ENCODE measurements at regions not wholly inside any gene's neighbourhood (a gene's known extent, or its start where the extent isn't known, plus 50 kb on each side); places are given as distances from the start of the nearest gene placed in this dataset.

DNA sequence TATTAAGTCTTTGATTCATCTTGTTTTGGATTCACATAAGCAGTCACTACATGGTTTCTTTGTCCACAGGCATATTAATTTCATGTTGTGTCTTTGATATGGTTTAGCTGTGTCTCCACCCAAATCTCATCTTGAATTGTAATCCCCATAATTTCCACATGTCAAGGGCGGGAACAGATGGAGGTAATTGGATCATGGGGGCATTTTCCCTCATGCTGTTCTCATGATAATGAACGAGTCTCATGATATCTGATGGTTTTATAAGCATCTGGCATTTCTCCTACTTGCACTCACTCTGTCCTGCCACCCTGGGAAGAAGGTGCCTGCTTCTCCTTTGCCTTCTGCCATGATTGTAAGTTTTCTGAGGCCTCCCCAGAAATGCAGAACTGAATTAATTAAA is 1811.2 kb upstream of the PCDH10 start:
- Histone ChIP-seq H3K4me3 (no peak overlapping the region), H4K20me1 (ENCODE audit: control insufficient read depth, insufficient read depth) (no peaks in the 10 kb centered on the region), H3K27ac (ENCODE audit: control insufficient read depth, insufficient read depth) (no peak overlapping the region), H2AFZ (ENCODE audit: control insufficient read depth, low read depth, low read length) (no peak overlapping the region), H3K9me3 (replicated peaks; ENCODE audit: control insufficient read depth, insufficient read depth, low read length) (no peaks in the 10 kb centered on the region), H3K36me3 (ENCODE audit: control insufficient read depth in 2 of 2, insufficient read depth in 2 of 2, low read length in 1 of 2) (no peaks in the 10 kb centered on the region), H3K4me1 (ENCODE audit: control insufficient read depth, insufficient read depth, low read length) (no peaks in the 10 kb centered on the region), H3K27me3 (replicated peaks in 1 of 2; ENCODE audit: control insufficient read depth in 2 of 2, insufficient read depth in 2 of 2, low read length in 1 of 2) (no peaks in the 10 kb centered on the region), H3K9ac (ENCODE audit: control insufficient read depth, insufficient read depth, low read length) (no peak overlapping the region), H3K79me2 (ENCODE audit: control insufficient read depth, insufficient read depth, low read length) (no peaks in the 10 kb centered on the region), H3K4me2 (ENCODE audit: control insufficient read depth, insufficient read depth) (no peak overlapping the region)
- RAD21 ChIA-PET (ENCODE audit: unreplicated experiment) = no interaction called here
- BruUV-seq (replicated peaks) = no TSS peak
- SMC1A ChIA-PET (ENCODE audit: uncharacterized antibody, unreplicated experiment) = no interaction called here
- in situ Hi-C loops (cut with MboI) (no loop called here), intact Hi-C loops (cut with micrococcal nuclease; ENCODE audit: unreplicated experiment) (no loop called here)
- TF ChIP-seq JUNB (IDR thresholded peaks at IDR 0.05) (no peak), RAD51 (IDR thresholded peaks at IDR 0.05) (no peak), RCOR1 (conservative IDR thresholded peaks at IDR 0.05; ENCODE audit: low read depth, low read length) (no peak)
- TF ChIP-seq, protein P1, sequence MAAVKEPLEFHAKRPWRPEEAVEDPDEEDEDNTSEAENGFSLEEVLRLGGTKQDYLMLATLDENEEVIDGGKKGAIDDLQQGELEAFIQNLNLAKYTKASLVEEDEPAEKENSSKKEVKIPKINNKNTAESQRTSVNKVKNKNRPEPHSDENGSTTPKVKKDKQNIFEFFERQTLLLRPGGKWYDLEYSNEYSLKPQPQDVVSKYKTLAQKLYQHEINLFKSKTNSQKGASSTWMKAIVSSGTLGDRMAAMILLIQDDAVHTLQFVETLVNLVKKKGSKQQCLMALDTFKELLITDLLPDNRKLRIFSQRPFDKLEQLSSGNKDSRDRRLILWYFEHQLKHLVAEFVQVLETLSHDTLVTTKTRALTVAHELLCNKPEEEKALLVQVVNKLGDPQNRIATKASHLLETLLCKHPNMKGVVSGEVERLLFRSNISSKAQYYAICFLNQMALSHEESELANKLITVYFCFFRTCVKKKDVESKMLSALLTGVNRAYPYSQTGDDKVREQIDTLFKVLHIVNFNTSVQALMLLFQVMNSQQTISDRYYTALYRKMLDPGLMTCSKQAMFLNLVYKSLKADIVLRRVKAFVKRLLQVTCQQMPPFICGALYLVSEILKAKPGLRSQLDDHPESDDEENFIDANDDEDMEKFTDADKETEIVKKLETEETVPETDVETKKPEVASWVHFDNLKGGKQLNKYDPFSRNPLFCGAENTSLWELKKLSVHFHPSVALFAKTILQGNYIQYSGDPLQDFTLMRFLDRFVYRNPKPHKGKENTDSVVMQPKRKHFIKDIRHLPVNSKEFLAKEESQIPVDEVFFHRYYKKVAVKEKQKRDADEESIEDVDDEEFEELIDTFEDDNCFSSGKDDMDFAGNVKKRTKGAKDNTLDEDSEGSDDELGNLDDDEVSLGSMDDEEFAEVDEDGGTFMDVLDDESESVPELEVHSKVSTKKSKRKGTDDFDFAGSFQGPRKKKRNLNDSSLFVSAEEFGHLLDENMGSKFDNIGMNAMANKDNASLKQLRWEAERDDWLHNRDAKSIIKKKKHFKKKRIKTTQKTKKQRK (IDR thresholded peaks at IDR 0.05; ENCODE audit: low read depth, low read length) = no peak
- TF ChIP-seq, protein P2, sequence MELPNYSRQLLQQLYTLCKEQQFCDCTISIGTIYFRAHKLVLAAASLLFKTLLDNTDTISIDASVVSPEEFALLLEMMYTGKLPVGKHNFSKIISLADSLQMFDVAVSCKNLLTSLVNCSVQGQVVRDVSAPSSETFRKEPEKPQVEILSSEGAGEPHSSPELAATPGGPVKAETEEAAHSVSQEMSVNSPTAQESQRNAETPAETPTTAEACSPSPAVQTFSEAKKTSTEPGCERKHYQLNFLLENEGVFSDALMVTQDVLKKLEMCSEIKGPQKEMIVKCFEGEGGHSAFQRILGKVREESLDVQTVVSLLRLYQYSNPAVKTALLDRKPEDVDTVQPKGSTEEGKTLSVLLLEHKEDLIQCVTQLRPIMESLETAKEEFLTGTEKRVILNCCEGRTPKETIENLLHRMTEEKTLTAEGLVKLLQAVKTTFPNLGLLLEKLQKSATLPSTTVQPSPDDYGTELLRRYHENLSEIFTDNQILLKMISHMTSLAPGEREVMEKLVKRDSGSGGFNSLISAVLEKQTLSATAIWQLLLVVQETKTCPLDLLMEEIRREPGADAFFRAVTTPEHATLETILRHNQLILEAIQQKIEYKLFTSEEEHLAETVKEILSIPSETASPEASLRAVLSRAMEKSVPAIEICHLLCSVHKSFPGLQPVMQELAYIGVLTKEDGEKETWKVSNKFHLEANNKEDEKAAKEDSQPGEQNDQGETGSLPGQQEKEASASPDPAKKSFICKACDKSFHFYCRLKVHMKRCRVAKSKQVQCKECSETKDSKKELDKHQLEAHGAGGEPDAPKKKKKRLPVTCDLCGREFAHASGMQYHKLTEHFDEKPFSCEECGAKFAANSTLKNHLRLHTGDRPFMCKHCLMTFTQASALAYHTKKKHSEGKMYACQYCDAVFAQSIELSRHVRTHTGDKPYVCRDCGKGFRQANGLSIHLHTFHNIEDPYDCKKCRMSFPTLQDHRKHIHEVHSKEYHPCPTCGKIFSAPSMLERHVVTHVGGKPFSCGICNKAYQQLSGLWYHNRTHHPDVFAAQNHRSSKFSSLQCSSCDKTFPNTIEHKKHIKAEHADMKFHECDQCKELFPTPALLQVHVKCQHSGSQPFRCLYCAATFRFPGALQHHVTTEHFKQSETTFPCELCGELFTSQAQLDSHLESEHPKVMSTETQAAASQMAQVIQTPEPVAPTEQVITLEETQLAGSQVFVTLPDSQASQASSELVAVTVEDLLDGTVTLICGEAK (IDR thresholded peaks at IDR 0.05; ENCODE audit: borderline replicate concordance) = no peak
- no peak for FAIRE-seq
- POLR2A ChIA-PET = no interaction called here
- no peak for ATAC-seq
- 0% methylated on average over 2 of the region's 2 CpGs for WGBS (ENCODE audit: insufficient coverage, insufficient replicate concordance, low lambda C conversion rate, missing lambda C conversion rate)
- DNase-seq (ENCODE audit: low read depth, low spot score) = no peak
- CTCF ChIA-PET = no interaction called here

Data from GM12878 (cell line).